Body of pancreas (tissue), 4 donors: ENCODE measurements at regions not wholly inside any gene's neighbourhood (a gene's known extent, or its start where the extent isn't known, plus 50 kb on each side); places are given as distances from the start of the nearest gene placed in this dataset.

ENCODE experiments used
- ATAC-seq: fragments of 150-250 bp; one replicate; pipeline ENCODE4 v1.9.1; 2016
- DNase-seq, 4 donors: peaks; one replicate each; pipeline ENCODE4 v3.0.0-alpha.2; 2019
- H3K27ac ChIP-seq, 4 donors: fragments of 200-600 bp; sonication (generic); 1 replicate in 3 of 4; 2 replicates in 1 of 4; pipeline versions ENCODE4 v1.5.1 to v1.6.1; 2016 to 2019; ENCODE audit warnings: mild to moderate bottlenecking in 1 of 4, mixed read lengths in 1 of 4, moderate library complexity in 1 of 4
- H3K27me3 ChIP-seq, 2 donors: fragments of 200-600 bp; sonication (generic); one replicate each; pipeline ENCODE4 v1.6.0; 2016; ENCODE audit warnings: mild to moderate bottlenecking in 1 of 2
- H3K36me3 ChIP-seq, 2 donors: fragments of 200-600 bp; sonication (generic); replicated peaks in 1 of 2; 2 replicates each; pipeline ENCODE4 v1.5.1; 2016; ENCODE audit warnings: low read depth in 2 of 2; ENCODE audit not compliant: insufficient read depth in 1 of 2
- H3K4me1 ChIP-seq: fragments of 200-600 bp; sonication (generic); one replicate; pipeline ENCODE4 v1.6.0; 2016
- H3K4me3 ChIP-seq, 2 donors: fragments of 200-600 bp; sonication (generic); 1 replicate in 1 of 2; 2 replicates in 1 of 2; pipeline ENCODE4 v1.5.1; 2016 to 2019
- H3K9me3 ChIP-seq, 3 donors: fragments of 200-600 bp; sonication (generic); 1 replicate in 2 of 3; 2 replicates in 1 of 3; pipeline ENCODE4 v1.5.1; 2016
- POLR2A ChIP-seq, 3 donors: fragments of 450-650 bp; IDR thresholded peaks; one replicate each; pipeline ENCODE4 v1.6.1; 2016; ENCODE audit warnings: antibody characterized with exemption in 3 of 3, mild to moderate bottlenecking in 2 of 3
- WGBS, 2 donors: methylation state at CpG; one replicate each; pipeline ENCODE4 v1.1.5; 2017; 5-methylcytosine and 5-hydroxymethylcytosine counted together
- intact Hi-C: fragments of 100-400 bp; cut with DNase I; formaldehyde crosslinking; loops from one replicate; pipeline ENCODE4 v1.15.1; 2023
- TF ChIP-seq, protein P1 (sequence below), 7 experiments: fragments of 450-650 bp in 4 of 7; fragments of 200-600 bp in 3 of 7; sonication (generic) in 3 of 7; IDR thresholded peaks; one replicate each; pipeline ENCODE4 v1.5.1; 2016 to 2019; ENCODE audit warnings: antibody characterized with exemption in 7 of 7

DNA sequence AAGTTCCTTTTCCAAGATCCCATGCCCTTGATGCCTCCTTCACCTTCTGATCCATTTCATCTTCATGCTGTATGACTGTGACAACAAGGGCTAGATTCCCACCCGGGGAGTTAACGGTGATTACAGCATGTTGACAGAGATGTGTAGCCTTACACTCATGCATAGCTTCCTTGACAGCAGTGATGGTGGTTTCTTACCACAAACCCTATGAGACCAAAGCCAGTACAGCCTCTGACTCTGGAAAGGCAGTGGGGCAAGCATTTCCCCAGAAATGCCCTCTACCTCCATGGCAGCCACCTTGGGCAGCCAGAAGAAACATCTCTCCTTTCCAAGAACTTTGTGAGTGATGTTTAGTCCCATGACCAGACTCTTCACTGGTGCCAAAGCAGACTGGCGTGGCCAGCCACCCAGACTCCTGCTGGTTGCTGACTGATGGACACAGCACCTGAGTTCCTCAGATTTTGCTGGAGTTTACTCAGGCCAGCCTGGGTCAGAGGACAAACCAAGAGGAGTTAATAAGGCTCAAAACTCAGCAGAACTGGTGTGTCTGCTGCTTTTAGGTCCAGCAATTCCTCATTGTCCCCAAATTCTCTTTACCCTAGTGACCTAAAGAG lies 199.7 kb upstream of the SLC27A6 start:
- no peak overlapping the region for H3K27ac ChIP-seq
- WGBS, 2 donors: 70 to 83% methylated on average over 3 of the region's 3 CpGs
- ATAC-seq (no peak), DNase-seq (no peak)
- H3K36me3 ChIP-seq: no peaks in the 10 kb centered on the region
- no peaks in the 10 kb centered on the region for H3K27me3 ChIP-seq
- no peak overlapping the region for H3K4me3 ChIP-seq
- H3K9me3 ChIP-seq: no peaks in the 10 kb centered on the region
- intact Hi-C loops: no loop called here
- no peak for TF ChIP-seq POLR2A (IDR thresholded peaks at IDR 0.05)
- TF ChIP-seq, protein P1, sequence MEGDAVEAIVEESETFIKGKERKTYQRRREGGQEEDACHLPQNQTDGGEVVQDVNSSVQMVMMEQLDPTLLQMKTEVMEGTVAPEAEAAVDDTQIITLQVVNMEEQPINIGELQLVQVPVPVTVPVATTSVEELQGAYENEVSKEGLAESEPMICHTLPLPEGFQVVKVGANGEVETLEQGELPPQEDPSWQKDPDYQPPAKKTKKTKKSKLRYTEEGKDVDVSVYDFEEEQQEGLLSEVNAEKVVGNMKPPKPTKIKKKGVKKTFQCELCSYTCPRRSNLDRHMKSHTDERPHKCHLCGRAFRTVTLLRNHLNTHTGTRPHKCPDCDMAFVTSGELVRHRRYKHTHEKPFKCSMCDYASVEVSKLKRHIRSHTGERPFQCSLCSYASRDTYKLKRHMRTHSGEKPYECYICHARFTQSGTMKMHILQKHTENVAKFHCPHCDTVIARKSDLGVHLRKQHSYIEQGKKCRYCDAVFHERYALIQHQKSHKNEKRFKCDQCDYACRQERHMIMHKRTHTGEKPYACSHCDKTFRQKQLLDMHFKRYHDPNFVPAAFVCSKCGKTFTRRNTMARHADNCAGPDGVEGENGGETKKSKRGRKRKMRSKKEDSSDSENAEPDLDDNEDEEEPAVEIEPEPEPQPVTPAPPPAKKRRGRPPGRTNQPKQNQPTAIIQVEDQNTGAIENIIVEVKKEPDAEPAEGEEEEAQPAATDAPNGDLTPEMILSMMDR (IDR thresholded peaks at IDR 0.05): no peak
- H3K4me1 ChIP-seq: no peaks in the 10 kb centered on the region

DNA sequence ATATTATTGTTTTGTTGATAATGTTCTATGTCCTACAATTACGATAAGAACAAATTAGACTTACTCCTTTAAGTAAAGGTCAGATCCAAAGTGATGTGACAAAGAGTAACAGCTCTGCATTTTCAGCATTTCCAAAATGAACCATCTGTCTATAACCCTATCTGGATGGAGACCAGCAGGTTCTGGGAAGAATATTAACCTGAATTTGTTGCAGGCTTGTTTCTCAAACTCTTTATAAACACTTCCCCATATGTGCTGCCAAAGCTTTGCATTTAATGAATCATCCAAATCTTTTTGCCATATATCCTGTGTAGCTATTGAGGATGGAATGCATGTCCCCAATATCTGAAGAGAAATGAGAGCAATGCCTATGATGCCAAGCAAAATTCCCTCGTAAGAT lies 198.9 kb upstream of the SLC27A6 start:
- Histone ChIP-seq H3K4me1 (no peaks in the 10 kb centered on the region), H3K4me3 (no peak overlapping the region), H3K9me3 (no peaks in the 10 kb centered on the region), H3K27ac (no peak overlapping the region), H3K36me3 (no peaks in the 10 kb centered on the region), H3K27me3 (no peaks in the 10 kb centered on the region)
- TF ChIP-seq, protein P1 (IDR thresholded peaks at IDR 0.05): no peak
- no peak for TF ChIP-seq POLR2A (IDR thresholded peaks at IDR 0.05)
- 55 to 58% methylated on average over 2 of the region's 2 CpGs for WGBS, 2 donors
- ATAC-seq (no peak), DNase-seq (no peak)
- intact Hi-C loops: no loop called here

DNA sequence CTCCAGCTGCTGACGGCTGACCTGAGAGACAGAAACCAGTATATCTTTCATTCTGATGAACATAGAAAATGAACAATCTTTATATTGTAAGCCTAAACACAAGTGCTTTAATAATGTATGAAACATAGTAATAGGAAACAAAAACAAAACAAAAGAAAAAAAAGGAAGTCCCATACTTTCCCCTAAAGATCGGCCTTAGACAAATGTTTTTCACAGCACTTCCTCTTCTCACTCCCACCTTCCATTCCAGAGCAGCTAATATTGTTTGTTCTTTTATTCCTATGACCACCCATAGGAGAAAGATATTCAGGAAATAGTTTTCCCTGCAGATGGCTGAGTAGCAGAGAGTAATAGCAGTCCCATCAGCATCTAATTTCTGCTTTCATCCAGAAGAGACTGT lies 194.4 kb upstream of the SLC27A6 start:
- no peaks in the 10 kb centered on the region for H3K9me3 ChIP-seq
- ATAC-seq (no peak), DNase-seq (no peak)
- H3K36me3 ChIP-seq: no peaks in the 10 kb centered on the region
- H3K4me3 ChIP-seq: no peak overlapping the region
- no peaks in the 10 kb centered on the region for H3K4me1 ChIP-seq
- WGBS, 2 donors: 34 to 58% methylated on average over 2 of the region's 2 CpGs
- intact Hi-C loops: no loop called here
- no peaks in the 10 kb centered on the region for H3K27me3 ChIP-seq
- no peak for TF ChIP-seq POLR2A (IDR thresholded peaks at IDR 0.05)
- TF ChIP-seq, protein P1 (IDR thresholded peaks at IDR 0.05): no peak
- H3K27ac ChIP-seq: no peak overlapping the region

DNA sequence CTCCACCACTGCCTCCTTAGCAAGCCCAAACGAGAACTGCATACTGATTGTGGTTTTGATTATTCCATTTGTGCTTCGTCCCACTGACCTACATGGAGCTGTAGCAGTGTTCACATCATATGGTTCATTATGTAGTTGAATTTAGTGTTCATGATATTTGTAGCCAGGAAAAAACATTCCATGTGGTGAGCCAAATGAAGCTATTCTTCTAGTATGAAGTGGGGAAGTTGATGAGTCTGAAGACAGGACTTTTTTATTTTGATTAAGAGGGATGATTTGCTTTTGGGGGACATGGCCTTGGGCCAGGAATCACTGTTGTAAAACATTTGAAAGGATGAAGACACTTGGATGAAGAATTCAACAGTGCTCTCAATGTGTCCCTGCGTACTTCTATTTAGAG lies 192.9 kb upstream of the SLC27A6 start:
- WGBS, 2 donors: 50 to 65% methylated on average over 3 of the region's 3 CpGs
- ATAC-seq (no peak), DNase-seq (no peak)

DNA sequence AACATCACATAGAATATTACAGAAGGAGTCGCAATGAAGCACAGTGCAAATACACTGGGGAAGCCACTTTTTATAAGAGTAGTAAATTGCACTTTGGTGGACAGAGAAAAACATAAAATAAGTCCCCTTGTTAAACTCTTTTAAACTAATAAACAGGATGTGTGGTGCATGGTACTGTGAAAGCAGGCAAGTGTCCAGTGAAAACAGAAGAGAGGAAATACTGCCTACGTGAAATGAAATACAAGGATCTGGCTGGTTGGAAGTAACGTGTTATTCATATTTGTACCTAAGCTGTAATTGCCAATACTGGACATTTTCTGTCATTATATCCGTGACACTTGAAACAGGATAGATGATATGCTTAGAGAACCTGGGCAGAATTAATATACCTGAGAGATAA lies 191.9 kb upstream of the SLC27A6 start:
- DNase-seq (no peak), ATAC-seq (no peak)
- Histone ChIP-seq H3K27ac (no peak overlapping the region), H3K4me1 (no peaks in the 10 kb centered on the region), H3K36me3 (no peaks in the 10 kb centered on the region), H3K27me3 (no peaks in the 10 kb centered on the region), H3K9me3 (no peaks in the 10 kb centered on the region), H3K4me3 (no peak overlapping the region)
- intact Hi-C loops: no loop called here
- WGBS, 2 donors: 63 to 73% methylated on average over 4 of the region's 4 CpGs
- no peak for TF ChIP-seq POLR2A (IDR thresholded peaks at IDR 0.05)
- TF ChIP-seq, protein P1 (IDR thresholded peaks at IDR 0.05): no peak

More for the DNA sequence above, 192.9 kb upstream of the SLC27A6 start:
- intact Hi-C loops: no loop called here
- H3K36me3 ChIP-seq: no peaks in the 10 kb centered on the region
- no peak overlapping the region for H3K4me3 ChIP-seq
- no peaks in the 10 kb centered on the region for H3K27me3 ChIP-seq
- H3K27ac ChIP-seq: no peak overlapping the region
- H3K9me3 ChIP-seq: no peaks in the 10 kb centered on the region
- no peak for TF ChIP-seq POLR2A (IDR thresholded peaks at IDR 0.05)
- TF ChIP-seq, protein P1 (IDR thresholded peaks at IDR 0.05): no peak
- no peaks in the 10 kb centered on the region for H3K4me1 ChIP-seq
